IPS DF 6.9 (cell line): ENCODE measurements at regions not wholly inside any gene's neighbourhood (a gene's known extent, or its start where the extent isn't known, plus 50 kb on each side); places are given as distances from the start of the nearest gene placed in this dataset.
"Not testable (repeated sequence)": the region's sequence is repeated elsewhere in the genome, so short reads cannot be mapped to it uniquely, and the experiment has no call there.

Experiments
- DNase-seq: peaks from one replicate; pipeline ENCODE4 v3.0.0-alpha.2; 2013; ENCODE audit warnings: low read depth, low spot score
- H3K27ac ChIP-seq: one replicate; pipeline ENCODE4 v1.5.1; 2013; ENCODE audit warnings: low read length, control low read depth
- H3K27me3 ChIP-seq: 2 replicates; pipeline ENCODE4 v1.6.1; 2013; ENCODE audit warnings: mild to moderate bottlenecking, low read length; ENCODE audit not compliant: control insufficient read depth, insufficient read depth
- H3K36me3 ChIP-seq: 2 replicates; pipeline ENCODE4 v1.6.1; 2013; ENCODE audit warnings: low read length; ENCODE audit not compliant: control insufficient read depth, insufficient read depth
- H3K4me1 ChIP-seq: 2 replicates; pipeline ENCODE4 v1.6.1; 2013; ENCODE audit warnings: low read length; ENCODE audit not compliant: control insufficient read depth, insufficient read depth
- H3K4me3 ChIP-seq: 2 replicates; pipeline ENCODE4 v1.5.1; 2013; ENCODE audit warnings: mild to moderate bottlenecking, low read length
- H3K9me3 ChIP-seq: 2 replicates; pipeline ENCODE4 v1.6.1; 2013; ENCODE audit warnings: low read length, inconsistent platforms; ENCODE audit not compliant: control insufficient read depth, insufficient read depth
- WGBS: extraction: QIAGEN DNeasy Blood & Tissue Kit; methylation state at CpG from one replicate; pipeline ENCODE4 v1.1.7; 2013; ENCODE audit warnings: mixed read lengths, missing lambda C conversion rate; ENCODE audit not compliant: insufficient read length, insufficient coverage; 5-methylcytosine and 5-hydroxymethylcytosine counted together

GRCh38 chr10:71083716-71083975 is 128.7 kb upstream of the UNC5B start:
- Histone ChIP-seq H3K4me1 (no peaks in the 10 kb centered on the region), H3K9me3 (no peaks in the 10 kb centered on the region), H3K4me3 (no peak overlapping the region), H3K27me3 (no peaks in the 10 kb centered on the region), H3K27ac (no peak overlapping the region), H3K36me3 (no peaks in the 10 kb centered on the region; the same call in 1 of the 2 replicates)
- DNase-seq: no peak
- no CpG with 5 or more reads among the region's 5 CpGs for WGBS

DNA sequence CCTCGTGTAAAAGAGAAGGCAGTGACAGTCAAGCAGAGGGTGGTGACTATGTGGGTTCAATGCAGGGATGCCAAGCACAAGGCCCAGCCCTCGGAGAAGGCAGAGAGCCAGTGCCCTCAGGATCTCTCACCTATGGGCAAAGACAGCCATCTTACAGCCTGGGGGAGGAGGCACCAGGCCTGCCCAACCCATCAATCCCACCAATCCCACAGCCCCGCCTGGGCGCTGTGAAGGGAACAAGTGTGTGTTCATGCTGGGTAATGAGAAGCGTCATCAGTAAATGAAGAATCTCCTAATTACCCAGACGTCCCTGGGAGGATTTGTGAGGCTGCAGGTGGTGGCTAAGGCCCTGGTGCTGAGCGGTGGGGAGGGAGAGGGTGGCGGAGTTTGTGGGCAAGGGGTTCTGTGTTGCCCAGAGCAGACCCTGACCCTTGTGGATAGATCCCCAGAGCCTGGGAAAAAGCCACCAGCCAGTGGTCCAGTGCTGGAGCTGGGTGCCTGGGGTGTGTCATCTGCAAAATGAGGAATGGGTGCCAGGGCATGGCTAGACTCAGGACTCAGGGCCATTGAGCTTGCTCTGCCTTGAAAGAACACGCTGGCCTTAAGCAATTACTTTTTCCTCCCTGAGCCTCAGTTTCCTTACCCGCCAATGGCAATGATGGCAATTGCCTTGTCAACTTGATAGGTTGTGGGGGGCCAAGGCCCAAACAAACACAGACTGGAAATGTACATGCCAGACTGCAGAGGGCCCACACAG is 128.1 kb upstream of the UNC5B start:
- Histone ChIP-seq H3K36me3 (no peaks in the 10 kb centered on the region; the same call in 1 of the 2 replicates), H3K4me3 (no peak overlapping the region), H3K9me3 (no peaks in the 10 kb centered on the region), H3K27me3 (no peaks in the 10 kb centered on the region), H3K27ac (no peak overlapping the region), H3K4me1 (no peaks in the 10 kb centered on the region)
- no CpG with 5 or more reads among the region's 10 CpGs for WGBS
- no peak for DNase-seq

DNA sequence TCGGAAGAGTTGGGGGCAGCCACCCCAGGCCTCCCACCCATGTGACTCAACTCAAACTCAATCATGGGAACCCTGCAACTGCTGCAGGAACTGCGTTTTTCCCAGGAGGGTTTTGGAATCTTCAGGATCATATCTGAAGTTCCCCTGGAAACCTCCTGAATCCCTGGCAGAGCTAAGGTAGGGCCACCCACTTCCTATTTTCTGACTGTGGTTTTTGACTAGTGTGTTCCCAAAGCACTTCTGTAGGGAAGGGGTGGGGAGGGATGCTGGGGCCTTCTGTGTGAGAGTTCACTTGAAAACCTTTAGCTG is 127.6 kb upstream of the UNC5B start:
- Histone ChIP-seq H3K27me3 (no peaks in the 10 kb centered on the region), H3K9me3 (no peaks in the 10 kb centered on the region), H3K4me3 (no peak overlapping the region), H3K4me1 (no peaks in the 10 kb centered on the region), H3K36me3 (no peaks in the 10 kb centered on the region; the same call in 1 of the 2 replicates), H3K27ac (no peak overlapping the region)
- DNase-seq: no peak
- no CpG with 5 or more reads among the region's 2 CpGs for WGBS

GRCh38 chr10:71085689-71086438 is 126.5 kb upstream of the UNC5B start:
- H3K36me3 ChIP-seq: no peaks in the 10 kb centered on the region; the same call in 1 of the 2 replicates
- no peak for DNase-seq
- H3K4me3 ChIP-seq: no peak overlapping the region
- no peaks in the 10 kb centered on the region for H3K9me3 ChIP-seq
- H3K4me1 ChIP-seq: no peaks in the 10 kb centered on the region
- no peak overlapping the region for H3K27ac ChIP-seq
- H3K27me3 ChIP-seq: no peaks in the 10 kb centered on the region
- WGBS: no CpG with 5 or more reads among the region's 18 CpGs

GRCh38 chr10:71086439-71087080 is 125.8 kb upstream of the UNC5B start:
- Histone ChIP-seq H3K9me3 (no peaks in the 10 kb centered on the region), H3K27ac (no peak overlapping the region), H3K27me3 (no peaks in the 10 kb centered on the region), H3K36me3 (no peaks in the 10 kb centered on the region; the same call in 1 of the 2 replicates), H3K4me3 (no peak overlapping the region), H3K4me1 (no peaks in the 10 kb centered on the region)
- no CpG with 5 or more reads among the region's 11 CpGs for WGBS
- DNase-seq: no peak

DNA sequence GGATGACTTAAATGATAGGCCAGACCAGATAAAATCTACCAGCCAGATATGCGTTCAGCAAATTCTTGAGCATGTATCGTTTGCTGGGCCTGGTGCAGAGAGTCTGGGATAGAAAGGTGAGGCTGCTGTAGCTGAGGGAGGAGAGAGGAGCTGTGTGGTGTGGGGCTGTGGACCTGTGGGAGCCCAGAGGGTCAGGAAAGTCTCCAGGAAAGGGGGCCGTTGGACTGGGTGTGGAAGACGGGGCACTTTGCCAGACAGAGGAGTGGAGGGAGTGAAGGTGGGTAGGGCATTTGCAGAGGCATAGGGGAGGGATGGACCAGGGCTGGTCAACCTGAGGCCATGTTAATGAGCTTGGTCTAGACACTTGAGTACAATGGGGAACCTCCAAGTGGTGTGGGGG is 124.7 kb upstream of the UNC5B start:
- no peaks in the 10 kb centered on the region; the same call in 1 of the 2 replicates for H3K36me3 ChIP-seq
- DNase-seq: no peak
- H3K9me3 ChIP-seq: no peaks in the 10 kb centered on the region
- WGBS: no CpG with 5 or more reads among the region's 4 CpGs
- no peak overlapping the region for H3K4me3 ChIP-seq
- H3K27ac ChIP-seq: no peak overlapping the region
- H3K27me3 ChIP-seq: no peaks in the 10 kb centered on the region
- no peaks in the 10 kb centered on the region for H3K4me1 ChIP-seq

DNA sequence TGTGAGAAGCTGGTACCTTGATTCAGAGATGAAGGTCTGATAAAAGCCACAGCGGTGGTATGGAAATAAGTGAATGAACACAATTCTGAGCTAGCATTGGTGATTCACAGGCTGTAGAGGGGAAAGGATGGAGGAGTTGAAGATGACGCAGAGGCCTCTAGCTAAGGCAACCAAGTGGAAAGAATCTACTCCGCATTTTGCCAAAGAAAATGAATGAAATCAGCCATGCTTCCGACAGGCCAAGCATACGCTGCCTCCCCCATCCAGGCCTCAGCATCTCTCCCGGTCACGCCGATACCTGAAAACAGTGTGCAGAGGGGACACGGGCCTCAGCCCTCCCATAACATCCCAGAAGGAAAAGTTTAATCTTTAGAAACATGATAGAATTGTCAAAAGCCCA is 124.3 kb upstream of the UNC5B start:
- no peak overlapping the region for H3K27ac ChIP-seq
- H3K36me3 ChIP-seq: no peaks in the 10 kb centered on the region; the same call in 1 of the 2 replicates
- no peaks in the 10 kb centered on the region for H3K4me1 ChIP-seq
- WGBS: no CpG with 5 or more reads among the region's 9 CpGs
- no peak for DNase-seq
- no peak overlapping the region for H3K4me3 ChIP-seq
- H3K9me3 ChIP-seq: no peaks in the 10 kb centered on the region
- H3K27me3 ChIP-seq: no peaks in the 10 kb centered on the region

- DNase-seq, H3K9me3 ChIP-seq, H3K4me3 ChIP-seq, H3K36me3 ChIP-seq, H3K27me3 ChIP-seq, H3K4me1 ChIP-seq, H3K27ac ChIP-seq: not testable (repeated sequence)
- no CpG with 5 or more reads among the region's 7 CpGs for WGBS
Measured at GRCh38 chr10:71088578-71088977, 123.8 kb upstream of the UNC5B start.

GRCh38 chr10:71089162-71089561 is 123.2 kb upstream of the UNC5B start:
- DNase-seq: no peak
- Histone ChIP-seq H3K27ac (no peak overlapping the region), H3K4me1 (no peaks in the 10 kb centered on the region), H3K9me3 (no peaks in the 10 kb centered on the region), H3K27me3 (no peaks in the 10 kb centered on the region), H3K4me3 (no peak overlapping the region), H3K36me3 (no peaks in the 10 kb centered on the region; the same call in 1 of the 2 replicates)
- no CpG with 5 or more reads among the region's 1 CpG for WGBS

DNA sequence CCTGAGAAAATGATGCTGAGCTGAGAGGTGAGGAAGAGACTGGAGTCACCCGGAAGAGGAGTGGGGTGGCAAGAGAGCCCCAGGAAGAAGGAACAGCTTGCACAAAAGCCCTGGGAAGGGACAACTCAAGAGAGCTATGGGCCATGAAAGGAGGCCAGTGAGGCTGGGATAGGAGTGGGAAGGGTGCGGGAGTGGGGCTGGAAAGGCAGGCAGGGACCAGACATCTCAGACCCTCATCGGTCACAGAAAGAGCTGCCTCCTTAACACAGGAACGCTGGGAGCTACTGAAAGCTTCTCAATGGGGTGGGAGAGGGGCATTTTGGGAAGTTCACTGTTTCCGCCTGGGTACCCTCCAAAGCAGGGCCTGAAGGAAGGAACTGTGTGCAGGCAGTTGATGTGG is 122.0 kb upstream of the UNC5B start:
- no CpG with 5 or more reads among the region's 5 CpGs for WGBS
- Histone ChIP-seq H3K36me3 (no peaks in the 10 kb centered on the region), H3K4me3 (no peak overlapping the region), H3K9me3 (no peaks in the 10 kb centered on the region), H3K4me1 (no peaks in the 10 kb centered on the region), H3K27me3 (no peaks in the 10 kb centered on the region), H3K27ac (no peak overlapping the region)
- DNase-seq: no peak
